Activated CD4-positive, alpha-beta T cell treated with anti-CD3 and anti-CD28 coated beads, Interleukin-2, amount 50 U/mL, for 24 hours (primary cell): ENCODE measurements at regions not wholly inside any gene's neighbourhood (a gene's known extent, or its start where the extent isn't known, plus 50 kb on each side); places are given as distances from the start of the nearest gene placed in this dataset.

Experiments
- DNase-seq, 2 donors: peaks; one replicate each; pipeline ENCODE4 v3.0.0-alpha.2; 2020; ENCODE audit warnings: low read depth in 1 of 2, low spot score in 1 of 2

GRCh38 chr5:117982691-117983090 lies 1005.7 kb downstream of the DTWD2 start:
- no peak for DNase-seq

GRCh38 chr5:117973785-117974184 lies 1014.6 kb downstream of the DTWD2 start:
- DNase-seq: no peak

GRCh38 chr5:117955831-117956230 lies 1032.5 kb downstream of the DTWD2 start:
- DNase-seq: no peak

DNA sequence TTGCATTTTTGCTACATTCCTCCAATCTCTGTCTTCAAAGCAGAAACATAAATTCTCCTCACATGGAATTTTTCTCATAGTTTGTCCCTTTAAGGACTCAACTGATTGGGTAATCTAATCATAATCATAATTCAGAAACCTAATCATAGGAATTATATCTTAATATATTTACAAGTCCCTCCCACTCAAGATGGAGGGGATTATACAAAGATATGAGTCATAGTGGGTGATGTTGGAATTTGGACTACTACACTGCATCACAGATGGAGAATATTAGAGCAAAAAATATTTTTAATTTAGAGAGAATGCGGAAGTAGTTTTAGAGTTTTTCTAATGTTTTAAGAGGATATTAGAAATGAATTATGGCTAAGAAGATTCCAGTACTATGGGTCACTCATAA lies 1034.0 kb downstream of the DTWD2 start:
- no peak for DNase-seq

DNA sequence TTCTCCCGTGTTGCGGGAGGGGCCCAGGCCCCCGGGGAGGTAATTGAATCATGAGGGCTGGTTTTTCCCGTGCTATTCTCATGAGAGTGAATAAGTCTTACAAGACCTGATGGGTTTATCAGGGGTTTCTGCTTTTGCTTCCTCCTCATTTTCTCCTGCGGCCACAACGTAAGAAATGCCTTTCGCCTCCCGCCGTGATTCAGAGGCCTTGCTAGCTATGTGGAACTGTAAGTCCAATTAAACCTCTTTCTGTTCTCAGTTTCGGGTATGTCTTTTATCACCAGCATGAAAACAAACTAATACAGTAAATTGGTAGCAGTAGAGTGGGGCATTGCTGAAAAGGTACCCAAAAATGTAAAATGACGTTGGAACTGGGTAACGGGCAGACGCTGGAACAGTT lies 1035.1 kb downstream of the DTWD2 start:
- DNase-seq: no peak

GRCh38 chr5:117947836-117948235 lies 1040.5 kb downstream of the DTWD2 start:
- DNase-seq: no peak

DNA sequence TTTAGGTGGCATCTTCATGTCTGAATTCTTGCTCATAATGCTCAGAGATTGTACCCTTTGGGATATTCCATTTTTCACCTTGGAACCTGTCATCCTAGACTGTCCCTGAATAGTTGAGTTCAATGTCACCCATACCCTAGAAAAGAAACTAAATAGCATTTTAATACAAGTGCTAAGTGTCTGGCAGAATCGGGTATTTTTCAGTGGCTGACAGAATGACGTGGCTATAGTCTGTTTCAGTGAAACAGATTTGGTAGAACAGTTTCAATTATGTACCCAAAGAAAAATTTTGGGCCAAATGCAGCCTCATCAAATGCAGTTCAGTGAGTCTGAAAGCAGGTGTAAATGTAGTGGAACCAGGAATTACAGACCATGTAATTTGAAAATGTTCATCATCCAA lies 1041.2 kb downstream of the DTWD2 start:
- no peak for DNase-seq

GRCh38 chr5:117945258-117945657 lies 1043.1 kb downstream of the DTWD2 start:
- DNase-seq: no peak

DNA sequence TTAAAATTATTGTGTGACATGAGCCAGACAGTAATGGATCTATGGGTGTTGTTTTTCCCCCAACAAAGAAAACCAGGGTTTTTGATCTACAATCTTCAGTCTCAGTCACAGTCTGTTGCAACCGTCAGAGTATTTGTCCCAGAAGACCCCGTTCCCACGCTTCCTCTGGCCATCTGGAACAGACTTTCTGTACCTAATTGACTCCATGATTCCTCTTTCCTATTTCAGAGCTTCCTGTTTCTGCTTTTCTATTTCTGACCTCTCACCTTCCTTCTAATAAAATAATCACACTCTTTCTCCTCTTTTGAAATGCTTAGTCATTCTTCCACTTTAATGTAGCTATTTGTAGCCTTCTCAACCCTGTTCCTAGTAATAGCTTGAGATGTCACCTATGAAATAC lies 1044.8 kb downstream of the DTWD2 start:
- no peak for DNase-seq

DNA sequence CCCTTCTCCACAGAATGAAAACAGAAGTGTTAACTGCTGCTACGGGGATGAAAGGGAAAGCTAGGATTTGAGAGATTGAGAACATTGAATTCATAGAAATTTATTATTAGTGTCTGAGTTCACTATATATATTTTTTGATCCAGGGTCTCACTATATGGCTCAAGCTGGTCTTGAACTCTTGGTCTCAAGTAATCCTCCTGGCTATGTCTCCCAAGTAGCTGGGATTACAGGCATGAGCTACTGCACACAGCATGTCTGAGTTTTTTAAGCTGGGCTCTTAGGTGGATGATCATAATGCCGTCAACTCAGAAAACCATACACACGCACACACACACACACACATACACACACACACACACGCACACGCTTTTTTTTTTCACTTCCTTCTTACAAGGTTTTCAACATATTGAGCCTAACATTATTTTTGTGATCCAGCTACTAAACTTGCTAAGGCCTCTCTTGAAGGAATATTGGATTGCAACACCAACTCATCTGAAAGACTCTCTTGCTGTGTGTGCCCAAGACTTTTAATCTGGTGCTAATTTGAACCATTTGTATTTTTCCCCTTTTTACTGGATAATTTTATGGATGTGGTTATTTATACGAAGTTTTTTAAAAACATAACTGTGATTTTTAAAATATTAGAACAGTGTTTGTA lies 1045.4 kb downstream of the DTWD2 start:
- DNase-seq: no peak

DNA sequence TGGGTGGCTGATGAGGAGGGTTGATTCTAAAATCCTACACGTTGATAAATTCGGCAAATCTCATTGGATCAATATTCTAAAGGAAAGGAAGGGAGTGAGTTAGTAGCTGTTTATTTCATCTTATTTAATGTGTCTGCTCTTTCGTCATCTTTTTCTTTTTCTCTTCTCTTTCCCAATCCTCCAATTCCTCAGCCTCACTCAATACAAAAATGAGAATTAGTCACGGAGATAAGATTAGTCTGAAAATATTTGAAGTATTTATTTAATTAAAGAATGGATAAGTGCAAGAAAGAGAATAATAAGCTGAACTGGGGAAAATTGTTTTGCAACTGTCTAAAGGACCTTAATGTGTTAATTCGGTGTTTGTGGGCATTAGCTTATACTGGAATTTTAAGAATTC lies 1095.1 kb downstream of the DTWD2 start:
- DNase-seq: no peak

DNA sequence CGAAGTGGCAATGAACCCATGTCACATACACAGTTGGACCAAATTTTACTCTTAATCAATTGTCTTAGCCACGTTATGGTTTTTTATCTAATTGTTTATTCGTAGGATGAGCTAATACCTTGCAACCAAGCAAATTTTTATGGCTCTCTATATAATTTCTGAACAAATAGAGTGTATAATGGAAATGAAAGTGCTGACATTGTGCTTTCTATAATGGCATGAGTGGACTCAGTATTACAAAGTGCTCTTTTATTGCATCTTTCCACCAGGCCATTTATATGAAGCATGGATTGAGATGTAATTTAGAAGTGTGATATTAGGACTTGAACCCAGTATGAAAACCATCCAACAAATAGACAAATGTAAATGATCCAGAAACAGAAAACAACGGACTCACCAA lies 1096.0 kb downstream of the DTWD2 start:
- no peak for DNase-seq

GRCh38 chr5:117889596-117889995 lies 1098.8 kb downstream of the DTWD2 start:
- no peak for DNase-seq

GRCh38 chr5:117888688-117889087 lies 1099.7 kb downstream of the DTWD2 start:
- no peak for DNase-seq

- DNase-seq: no peak
These were observed 1106.7 kb downstream of the DTWD2 start for GRCh38 chr5:117881426-117882230.

DNA sequence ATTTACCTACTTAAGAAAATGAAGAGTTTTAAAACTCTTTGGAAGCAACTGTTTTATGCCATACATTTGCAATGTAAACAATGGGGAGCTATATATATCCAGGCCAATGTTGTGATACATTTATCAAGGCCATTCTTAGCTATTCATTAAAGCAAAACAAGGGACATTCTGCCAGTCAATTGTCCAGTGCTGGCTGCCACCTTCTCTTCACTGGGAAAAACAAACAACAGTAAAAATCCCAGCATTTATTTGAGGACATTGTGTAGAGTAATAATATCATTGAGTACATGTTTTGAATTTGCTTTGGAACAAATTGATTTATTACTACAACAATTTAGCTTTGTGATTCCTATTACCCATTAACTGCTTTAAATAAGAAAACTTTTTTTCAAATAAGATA lies 1107.4 kb downstream of the DTWD2 start:
- no peak for DNase-seq

- DNase-seq: no peak
These were observed 1110.6 kb downstream of the DTWD2 start for GRCh38 chr5:117877731-117878130.

DNA sequence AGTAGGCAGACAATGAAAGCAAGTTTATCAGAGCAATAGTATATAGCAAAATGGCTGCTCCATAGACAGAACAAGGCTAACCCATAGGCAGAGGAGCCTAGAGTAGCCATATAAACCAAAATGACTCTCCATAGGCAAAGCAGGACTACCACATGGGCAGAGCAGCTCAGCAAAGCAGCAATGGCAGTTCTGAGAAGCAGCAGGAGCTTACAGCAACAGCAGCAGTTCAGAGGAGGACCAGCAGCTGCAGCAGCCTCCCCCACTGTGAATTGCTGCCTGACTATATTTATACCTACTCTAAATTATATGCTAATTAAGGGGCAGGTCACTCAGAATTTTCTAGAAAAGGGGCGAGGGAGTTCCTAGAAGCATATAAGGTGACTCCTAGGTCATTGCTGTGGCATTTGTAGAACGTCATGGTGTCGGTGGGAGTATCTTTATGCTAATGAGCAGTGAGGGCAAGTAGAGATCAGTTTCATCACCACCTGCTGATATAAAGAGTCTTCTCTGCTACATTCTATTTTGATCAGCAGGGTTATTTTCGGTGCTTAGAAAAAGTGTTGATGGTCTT lies 1115.5 kb downstream of the DTWD2 start:
- no peak for DNase-seq

- no peak for DNase-seq
These were observed 1118.8 kb downstream of the DTWD2 start for GRCh38 chr5:117869596-117869995.

- no peak for DNase-seq
These were observed 1124.6 kb downstream of the DTWD2 start for GRCh38 chr5:117863586-117864296.

- no peak for DNase-seq
These were observed 1127.8 kb downstream of the DTWD2 start for GRCh38 chr5:117860550-117860949.

DNA sequence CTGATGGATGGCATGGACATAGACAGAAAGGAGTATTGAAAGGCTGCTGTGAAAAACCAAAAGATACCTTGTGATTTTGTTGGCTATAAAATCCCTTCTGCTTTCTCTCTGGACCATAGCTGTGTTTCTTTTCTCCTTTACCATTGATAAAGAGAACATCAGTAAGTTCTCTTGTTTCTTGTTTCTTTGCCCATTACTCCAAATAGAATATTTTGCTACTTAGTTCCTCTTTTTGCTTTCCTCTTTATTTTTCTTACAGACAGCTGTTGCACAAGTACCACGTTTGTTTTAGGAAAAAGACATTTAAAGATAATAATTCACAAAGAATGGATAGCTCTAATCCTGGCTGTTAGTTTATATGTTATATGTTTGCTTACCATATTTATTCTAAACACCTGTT lies 1129.2 kb downstream of the DTWD2 start:
- DNase-seq: no peak
